Right lobe of liver (tissue), 4 donors: ENCODE measurements at regions not wholly inside any gene's neighbourhood (a gene's known extent, or its start where the extent isn't known, plus 50 kb on each side); places are given as distances from the start of the nearest gene placed in this dataset.

ENCODE experiments used
- CTCF ChIP-seq, 4 donors: fragments of 200-600 bp in 3 of 4; fragments of 450-650 bp in 1 of 4; IDR thresholded peaks; one replicate each; pipeline versions ENCODE4 v1.5.1 to v1.8.0; 2016 to 2022; ENCODE audit warnings: antibody characterized with exemption in 4 of 4, mild to moderate bottlenecking in 2 of 4
- POLR2A ChIP-seq: fragments of 450-650 bp; IDR thresholded peaks from one replicate; pipeline ENCODE4 v1.6.1; 2017; ENCODE audit warnings: antibody characterized with exemption, mild to moderate bottlenecking
- donor health status: DM: no; HTN: no; CAD: no.
- donor health status: DM: no; HTN: no; CAD: no.
- donor health status: DM: no; HTN: yes; CAD: no.

DNA sequence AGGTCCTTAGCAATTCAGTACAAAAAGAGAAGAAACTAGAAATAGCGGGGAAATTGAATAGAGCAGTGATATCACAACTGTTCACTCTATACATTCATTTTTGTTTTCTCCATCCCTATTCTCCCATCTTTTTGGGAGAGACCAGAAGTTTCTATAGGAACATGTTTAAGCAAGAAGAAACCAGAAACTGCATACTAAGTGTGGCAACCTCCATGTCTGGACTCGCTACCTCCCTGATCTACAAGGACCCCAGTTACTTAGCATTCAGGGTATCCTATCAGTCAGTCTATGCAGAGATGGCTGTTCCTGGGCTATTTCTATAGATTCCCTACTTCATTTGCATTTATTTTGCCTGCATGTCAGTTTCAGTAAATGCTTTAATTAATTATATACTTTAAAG is 178.6 kb downstream of the PHLDA1 start:
- TF ChIP-seq CTCF (IDR thresholded peaks at IDR 0.05) (no peak), POLR2A (no peak)
